Activated CD4-positive, alpha-beta T cell treated with anti-CD3 and anti-CD28 coated beads, Interleukin-2, amount 50 U/mL, for 4 hours (primary cell): ENCODE measurements at regions not wholly inside any gene's neighbourhood (a gene's known extent, or its start where the extent isn't known, plus 50 kb on each side); places are given as distances from the start of the nearest gene placed in this dataset.
"Not testable (repeated sequence)": the region's sequence is repeated elsewhere in the genome, so short reads cannot be mapped to it uniquely, and the experiment has no call there.

ENCODE experiments used
- DNase-seq, 2 experiments: peaks; one replicate each; pipeline ENCODE4 v3.0.0-alpha.2; 2020

GRCh38 chr9:31334837-31335528 is 1049.5 kb upstream of the ACO1 start:
- DNase-seq, result no peak

- DNase-seq, result no peak
These were observed 1048.8 kb upstream of the ACO1 start for GRCh38 chr9:31335529-31336234.

- DNase-seq, result no peak
These were observed 1048.1 kb upstream of the ACO1 start for GRCh38 chr9:31336386-31336785.

GRCh38 chr9:31336841-31337240 is 1047.6 kb upstream of the ACO1 start:
- DNase-seq, result no peak

- no peak for DNase-seq
These were observed 1037.3 kb upstream of the ACO1 start for GRCh38 chr9:31347082-31347617.

- no peak for DNase-seq
These were observed 1029.1 kb upstream of the ACO1 start for GRCh38 chr9:31355159-31355882.

- no peak for DNase-seq
These were observed 1028.5 kb upstream of the ACO1 start for GRCh38 chr9:31355965-31356364.

- DNase-seq, result no peak
These were observed 1025.4 kb upstream of the ACO1 start for GRCh38 chr9:31359071-31359470.

- DNase-seq, result no peak
These were observed 1020.3 kb upstream of the ACO1 start for GRCh38 chr9:31364171-31364570.

GRCh38 chr9:31372799-31373587 is 1011.5 kb upstream of the ACO1 start:
- no peak for DNase-seq

- DNase-seq, result no peak
These were observed 1007.1 kb upstream of the ACO1 start for GRCh38 chr9:31377358-31377757.

- no peak for DNase-seq
These were observed 995.8 kb upstream of the ACO1 start for GRCh38 chr9:31388660-31389059.

GRCh38 chr9:31389075-31389474 is 995.4 kb upstream of the ACO1 start:
- DNase-seq, result no peak

GRCh38 chr9:31390403-31391025 is 993.9 kb upstream of the ACO1 start:
- DNase-seq, result no peak

- no peak for DNase-seq
These were observed 991.2 kb upstream of the ACO1 start for GRCh38 chr9:31393240-31393639.

- DNase-seq, result no peak
These were observed 990.4 kb upstream of the ACO1 start for GRCh38 chr9:31394015-31394473.

GRCh38 chr9:31412081-31412480 is 972.4 kb upstream of the ACO1 start:
- no peak for DNase-seq

- DNase-seq, result no peak
These were observed 969.3 kb upstream of the ACO1 start for GRCh38 chr9:31415164-31415563.

- no peak for DNase-seq
These were observed 966.0 kb upstream of the ACO1 start for GRCh38 chr9:31418419-31418818.

GRCh38 chr9:31443630-31444457 is 940.6 kb upstream of the ACO1 start:
- DNase-seq, result not testable (repeated sequence)

- no peak for DNase-seq
These were observed 939.1 kb upstream of the ACO1 start for GRCh38 chr9:31445357-31445756.
